ENCODE measurements at regions not wholly inside any gene's neighbourhood (a gene's known extent, or its start where the extent isn't known, plus 50 kb on each side); places are given as distances from the start of the nearest gene placed in this dataset.

DNA sequence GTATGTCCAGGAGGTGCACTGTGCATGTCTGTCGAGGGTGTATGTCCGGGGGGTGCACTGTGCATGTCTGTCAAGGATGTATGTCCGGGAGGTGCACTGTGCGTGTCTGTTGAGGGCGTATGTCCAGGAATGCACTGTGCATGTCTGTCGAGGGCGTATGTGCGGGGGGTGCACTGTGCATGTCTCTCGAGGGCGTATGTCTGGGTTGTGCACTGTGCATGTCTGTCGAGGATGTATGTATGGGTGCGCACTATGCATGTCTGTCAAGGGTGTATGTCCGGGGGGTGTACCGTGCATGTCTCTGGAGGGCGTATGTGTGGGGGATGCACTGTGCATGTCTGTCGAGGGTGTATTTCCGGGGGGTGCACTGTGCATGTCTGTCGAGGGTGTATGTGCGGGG, 249.3 kb upstream of the MYT1L start:
- DNase-seq: no peak
- no peaks in the 10 kb centered on the region for H3K9me3 ChIP-seq (ENCODE audit: low read length)
- ChIA-PET CTCF (no interaction called here), POLR2A (no interaction called here)
- Mint-ChIP-seq H3K4me1 (no peaks in the 10 kb centered on the region), H3K27ac (no peak overlapping the region), H3K36me3 (no peaks in the 10 kb centered on the region), H3K27me3 (peaks cover 0 to 5% of the 10 kb centered on the region in 2 donors), H3K9me3 (peaks cover 0 to 2% (median 0%) of the 10 kb centered on the region in 5 donors), H3K4me3 (no peak overlapping the region)
- H3K27ac ChIP-seq (ENCODE audit: low read depth, low read length): no peak overlapping the region
- no peak overlapping the region for H3K4me3 ChIP-seq (ENCODE audit: low read length)
- no peaks in the 10 kb centered on the region for H3K36me3 ChIP-seq (ENCODE audit: insufficient read depth, low read length)
- H3K4me1 ChIP-seq (ENCODE audit: insufficient read depth, low read length): no peaks in the 10 kb centered on the region
- H3K27me3 ChIP-seq (ENCODE audit: insufficient read depth, low read length, poor library complexity, severe bottlenecking): no peaks in the 10 kb centered on the region

DNA sequence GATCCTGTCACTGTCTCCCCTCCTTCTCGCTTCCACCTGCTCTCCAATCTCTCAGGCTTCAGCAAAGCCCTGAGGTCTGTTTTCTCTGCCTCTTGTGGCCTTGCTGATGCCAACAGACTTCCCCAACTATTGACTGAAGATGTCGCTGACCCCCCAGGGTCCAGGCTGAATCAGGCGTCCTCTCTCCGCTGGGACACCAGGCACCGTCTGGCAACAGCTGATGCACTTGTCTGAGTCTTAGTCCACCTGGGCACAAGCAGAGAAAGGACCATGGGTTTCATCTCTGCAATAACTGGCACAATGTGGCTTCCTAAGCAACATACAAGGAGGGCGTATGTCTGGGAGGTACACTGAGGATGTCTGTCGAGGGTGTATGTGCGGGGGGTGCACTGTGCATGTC, 248.7 kb upstream of the MYT1L start:
- Histone ChIP-seq H3K27me3 (ENCODE audit: insufficient read depth, low read length, poor library complexity, severe bottlenecking) (no peaks in the 10 kb centered on the region), H3K4me3 (ENCODE audit: low read length) (no peak overlapping the region), H3K27ac (ENCODE audit: low read depth, low read length) (no peak overlapping the region), H3K36me3 (ENCODE audit: insufficient read depth, low read length) (no peaks in the 10 kb centered on the region), H3K9me3 (ENCODE audit: low read length) (no peaks in the 10 kb centered on the region), H3K4me1 (ENCODE audit: insufficient read depth, low read length) (no peaks in the 10 kb centered on the region)
- no peak overlapping the region for H3K27ac Mint-ChIP-seq
- H3K4me1 Mint-ChIP-seq: no peaks in the 10 kb centered on the region
- no peaks in the 10 kb centered on the region for H3K36me3 Mint-ChIP-seq
- no peak overlapping the region for H3K4me3 Mint-ChIP-seq
- DNase-seq: no peak
- H3K27me3 Mint-ChIP-seq: peaks cover 0 to 5% of the 10 kb centered on the region in 2 donors
- ChIA-PET CTCF (no interaction called here), POLR2A (no interaction called here)
- peaks cover 0 to 2% (median 0%) of the 10 kb centered on the region in 5 donors for H3K9me3 Mint-ChIP-seq

- POLR2A ChIA-PET: no interaction called here
- Mint-ChIP-seq H3K27me3 (peaks cover 0 to 3% of the 10 kb centered on the region in 2 donors), H3K27ac (no peak overlapping the region), H3K9me3 (no peaks in the 10 kb centered on the region), H3K4me1 (no peaks in the 10 kb centered on the region), H3K4me3 (no peak overlapping the region), H3K36me3 (no peaks in the 10 kb centered on the region)
- H3K36me3 ChIP-seq (ENCODE audit: insufficient read depth, low read length): no peaks in the 10 kb centered on the region
- H3K27ac ChIP-seq (ENCODE audit: low read depth, low read length): no peak overlapping the region
- no peaks in the 10 kb centered on the region for H3K9me3 ChIP-seq (ENCODE audit: low read length)
- CTCF ChIA-PET: no interaction called here
- H3K4me1 ChIP-seq (ENCODE audit: insufficient read depth, low read length): no peaks in the 10 kb centered on the region
- H3K27me3 ChIP-seq (ENCODE audit: insufficient read depth, low read length, poor library complexity, severe bottlenecking): no peaks in the 10 kb centered on the region
- DNase-seq: no peak
- H3K4me3 ChIP-seq (ENCODE audit: low read length): no peak overlapping the region
Measured at GRCh38 chr2:2577407-2577831, 246.3 kb upstream of the MYT1L start.

DNA sequence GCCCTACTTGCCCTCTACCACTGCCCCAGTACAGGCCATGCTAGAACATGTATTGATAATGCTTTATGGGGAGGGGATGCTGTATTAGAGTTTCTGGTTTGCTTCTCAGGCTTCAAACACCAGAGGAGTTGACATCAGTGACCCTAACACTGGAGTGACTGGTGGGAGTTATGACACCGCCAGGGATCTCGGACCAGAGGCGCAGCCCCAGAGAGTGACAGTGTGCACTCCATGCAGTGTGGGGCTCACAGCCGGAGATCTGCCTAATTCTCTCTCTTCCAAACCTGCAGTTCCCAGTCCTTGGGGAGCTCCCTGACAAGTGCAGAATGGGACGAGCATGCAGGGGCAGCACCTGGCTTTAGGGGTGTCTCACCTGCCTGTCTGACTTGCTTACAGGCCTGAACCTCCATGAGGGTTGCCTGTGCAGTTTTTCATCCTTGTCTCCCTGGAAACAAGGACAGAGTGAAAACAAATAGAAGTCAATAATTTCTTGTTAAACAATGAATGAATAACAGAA, 244.9 kb upstream of the MYT1L start:
- no peaks in the 10 kb centered on the region for H3K36me3 ChIP-seq (ENCODE audit: insufficient read depth, low read length)
- H3K36me3 Mint-ChIP-seq: no peaks in the 10 kb centered on the region
- peaks cover 0 to 3% of the 10 kb centered on the region in 2 donors for H3K27me3 Mint-ChIP-seq
- no peaks in the 10 kb centered on the region for H3K4me1 Mint-ChIP-seq
- no peak overlapping the region for H3K4me3 ChIP-seq (ENCODE audit: low read length)
- H3K4me3 Mint-ChIP-seq: no peak overlapping the region
- H3K9me3 Mint-ChIP-seq: no peaks in the 10 kb centered on the region
- POLR2A ChIA-PET: no interaction called here
- no peaks in the 10 kb centered on the region for H3K27me3 ChIP-seq (ENCODE audit: insufficient read depth, low read length, poor library complexity, severe bottlenecking)
- no peaks in the 10 kb centered on the region for H3K4me1 ChIP-seq (ENCODE audit: insufficient read depth, low read length)
- CTCF ChIA-PET: no interaction called here
- DNase-seq: no peak
- H3K27ac ChIP-seq (ENCODE audit: low read depth, low read length): no peak overlapping the region
- H3K9me3 ChIP-seq (ENCODE audit: low read length): no peaks in the 10 kb centered on the region
- H3K27ac Mint-ChIP-seq: no peak overlapping the region

- Histone ChIP-seq H3K36me3 (ENCODE audit: insufficient read depth, low read length) (no peaks in the 10 kb centered on the region), H3K4me3 (ENCODE audit: low read length) (no peak overlapping the region), H3K9me3 (ENCODE audit: low read length) (no peaks in the 10 kb centered on the region), H3K27me3 (ENCODE audit: insufficient read depth, low read length, poor library complexity, severe bottlenecking) (no peaks in the 10 kb centered on the region), H3K4me1 (ENCODE audit: insufficient read depth, low read length) (no peaks in the 10 kb centered on the region), H3K27ac (ENCODE audit: low read depth, low read length) (no peak overlapping the region)
- H3K4me1 Mint-ChIP-seq: no peaks in the 10 kb centered on the region
- DNase-seq: no peak
- ChIA-PET POLR2A (no interaction called here), CTCF (no interaction called here)
- H3K9me3 Mint-ChIP-seq: peaks cover 0 to under 1% (median 0%) of the 10 kb centered on the region in 5 donors
- H3K4me3 Mint-ChIP-seq: no peak overlapping the region
- no peak overlapping the region for H3K27ac Mint-ChIP-seq
- H3K36me3 Mint-ChIP-seq: no peaks in the 10 kb centered on the region
- peaks cover 0 to 3% of the 10 kb centered on the region in 2 donors for H3K27me3 Mint-ChIP-seq
Measured at GRCh38 chr2:2575181-2575577, 244.1 kb upstream of the MYT1L start.

- Mint-ChIP-seq H3K4me3 (no peak overlapping the region), H3K36me3 (peaks cover 0 to 3% (median 0%) of the 10 kb centered on the region in 3 donors), H3K27ac (no peak overlapping the region), H3K4me1 (no peaks in the 10 kb centered on the region), H3K9me3 (peaks cover 0 to 6% (median 0%) of the 10 kb centered on the region in 5 donors), H3K27me3 (peaks cover 0 to 3% of the 10 kb centered on the region in 2 donors)
- Histone ChIP-seq H3K9me3 (ENCODE audit: low read length) (no peaks in the 10 kb centered on the region), H3K36me3 (ENCODE audit: insufficient read depth, low read length) (no peaks in the 10 kb centered on the region), H3K27ac (ENCODE audit: low read depth, low read length) (no peak overlapping the region), H3K27me3 (ENCODE audit: insufficient read depth, low read length, poor library complexity, severe bottlenecking) (no peaks in the 10 kb centered on the region), H3K4me3 (ENCODE audit: low read length) (no peak overlapping the region), H3K4me1 (ENCODE audit: insufficient read depth, low read length) (no peaks in the 10 kb centered on the region)
- DNase-seq: no peak
- ChIA-PET CTCF (no interaction called here), POLR2A (no interaction called here)
Measured at GRCh38 chr2:2574401-2575180, 243.5 kb upstream of the MYT1L start.

DNA sequence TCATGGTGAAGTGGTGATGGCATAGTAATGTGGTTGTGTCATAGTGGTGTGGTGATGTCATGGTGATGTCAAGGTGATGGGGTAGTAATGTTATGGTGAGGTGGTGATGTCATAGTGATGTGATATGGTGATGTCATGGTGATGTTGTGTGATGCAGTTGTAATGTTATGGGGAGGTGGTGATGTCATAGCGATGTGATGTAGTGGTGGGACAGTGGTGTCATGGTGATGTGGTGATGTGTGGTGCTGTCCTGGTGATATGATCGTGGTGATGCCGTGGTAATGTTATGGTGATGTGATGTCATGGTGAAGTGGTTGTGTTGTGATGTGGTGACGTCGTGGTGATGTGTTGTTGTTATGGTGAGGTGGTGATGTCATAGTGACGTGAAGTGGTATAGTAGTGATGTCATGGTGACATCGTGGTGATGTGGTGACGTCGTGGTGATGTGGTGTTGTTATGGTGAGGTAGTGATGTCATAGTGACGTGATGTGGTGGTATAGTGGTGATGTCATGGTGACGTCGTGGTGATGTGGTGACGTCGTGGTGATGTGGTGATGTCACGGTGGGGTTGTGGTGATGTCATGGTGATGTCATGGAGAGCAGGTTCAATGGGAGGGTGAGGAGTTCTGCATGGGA, 242.7 kb upstream of the MYT1L start:
- POLR2A ChIA-PET: no interaction called here
- Histone ChIP-seq H3K27ac (ENCODE audit: low read depth, low read length) (no peak overlapping the region), H3K4me1 (ENCODE audit: insufficient read depth, low read length) (no peaks in the 10 kb centered on the region), H3K4me3 (ENCODE audit: low read length) (no peak overlapping the region), H3K9me3 (ENCODE audit: low read length) (no peaks in the 10 kb centered on the region), H3K27me3 (ENCODE audit: insufficient read depth, low read length, poor library complexity, severe bottlenecking) (no peaks in the 10 kb centered on the region), H3K36me3 (ENCODE audit: insufficient read depth, low read length) (no peaks in the 10 kb centered on the region)
- no peak overlapping the region for H3K4me3 Mint-ChIP-seq
- H3K27me3 Mint-ChIP-seq: peaks cover 0 to 3% of the 10 kb centered on the region in 2 donors
- CTCF ChIA-PET: no interaction called here
- H3K4me1 Mint-ChIP-seq: no peaks in the 10 kb centered on the region
- H3K27ac Mint-ChIP-seq: no peak overlapping the region
- DNase-seq: no peak
- H3K36me3 Mint-ChIP-seq: peaks cover 0 to 3% (median 0%) of the 10 kb centered on the region in 3 donors
- peaks cover 0 to 6% (median 2%) of the 10 kb centered on the region in 5 donors for H3K9me3 Mint-ChIP-seq

DNA sequence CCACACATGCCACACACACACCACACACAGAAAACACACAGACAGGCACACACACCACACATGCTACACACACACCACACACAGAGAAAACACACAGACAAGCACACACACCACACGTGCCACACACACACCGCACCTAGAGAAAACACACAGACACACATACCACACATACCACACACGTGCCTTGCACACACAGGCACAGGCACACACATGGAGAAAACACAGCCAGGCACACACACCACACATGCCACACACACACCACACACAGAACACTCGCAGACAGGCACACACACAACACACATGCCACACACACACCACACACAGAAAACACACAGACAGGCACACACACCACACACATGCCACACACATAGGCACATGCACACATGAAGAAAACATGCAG, 242.1 kb upstream of the MYT1L start:
- H3K36me3 ChIP-seq (ENCODE audit: insufficient read depth, low read length): no peaks in the 10 kb centered on the region
- no peaks in the 10 kb centered on the region for H3K4me1 Mint-ChIP-seq
- CTCF ChIA-PET: no interaction called here
- no peaks in the 10 kb centered on the region for H3K9me3 ChIP-seq (ENCODE audit: low read length)
- peaks cover 0 to 3% of the 10 kb centered on the region in 2 donors for H3K27me3 Mint-ChIP-seq
- no peak for DNase-seq
- H3K4me3 ChIP-seq (ENCODE audit: low read length): no peak overlapping the region
- no peaks in the 10 kb centered on the region for H3K27me3 ChIP-seq (ENCODE audit: insufficient read depth, low read length, poor library complexity, severe bottlenecking)
- H3K4me3 Mint-ChIP-seq: no peak overlapping the region
- peaks cover 0 to 6% (median 2%) of the 10 kb centered on the region in 5 donors for H3K9me3 Mint-ChIP-seq
- no peak overlapping the region for H3K27ac ChIP-seq (ENCODE audit: low read depth, low read length)
- H3K36me3 Mint-ChIP-seq: peaks cover 0 to 3% (median 0%) of the 10 kb centered on the region in 3 donors
- H3K27ac Mint-ChIP-seq: no peak overlapping the region
- no peaks in the 10 kb centered on the region for H3K4me1 ChIP-seq (ENCODE audit: insufficient read depth, low read length)
- POLR2A ChIA-PET: no interaction called here
